ENCODE measurements at regions not wholly inside any gene's neighbourhood (a gene's known extent, or its start where the extent isn't known, plus 50 kb on each side); places are given as distances from the start of the nearest gene placed in this dataset.

DNA sequence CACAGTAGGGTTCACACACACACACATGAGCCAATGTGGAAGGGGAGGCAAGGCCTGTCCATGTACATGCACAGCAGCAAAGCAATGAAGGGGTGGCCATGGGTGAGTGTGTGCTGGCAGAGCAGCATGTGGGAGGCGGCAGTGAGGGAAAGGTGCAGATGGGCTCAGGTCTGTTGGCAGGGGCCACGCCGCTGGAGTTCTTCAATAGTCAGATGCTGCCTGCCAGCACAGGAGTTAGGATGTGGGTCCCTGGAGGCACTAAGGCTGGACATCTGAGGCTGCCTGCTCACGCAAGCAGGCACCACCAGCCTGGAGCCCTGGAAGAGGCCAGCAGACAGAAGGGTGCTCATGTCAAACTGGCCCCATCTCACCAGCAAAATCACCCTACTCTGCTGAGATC, 1304.9 kb downstream of the DSC3 start:
- TF ChIP-seq, protein P1, sequence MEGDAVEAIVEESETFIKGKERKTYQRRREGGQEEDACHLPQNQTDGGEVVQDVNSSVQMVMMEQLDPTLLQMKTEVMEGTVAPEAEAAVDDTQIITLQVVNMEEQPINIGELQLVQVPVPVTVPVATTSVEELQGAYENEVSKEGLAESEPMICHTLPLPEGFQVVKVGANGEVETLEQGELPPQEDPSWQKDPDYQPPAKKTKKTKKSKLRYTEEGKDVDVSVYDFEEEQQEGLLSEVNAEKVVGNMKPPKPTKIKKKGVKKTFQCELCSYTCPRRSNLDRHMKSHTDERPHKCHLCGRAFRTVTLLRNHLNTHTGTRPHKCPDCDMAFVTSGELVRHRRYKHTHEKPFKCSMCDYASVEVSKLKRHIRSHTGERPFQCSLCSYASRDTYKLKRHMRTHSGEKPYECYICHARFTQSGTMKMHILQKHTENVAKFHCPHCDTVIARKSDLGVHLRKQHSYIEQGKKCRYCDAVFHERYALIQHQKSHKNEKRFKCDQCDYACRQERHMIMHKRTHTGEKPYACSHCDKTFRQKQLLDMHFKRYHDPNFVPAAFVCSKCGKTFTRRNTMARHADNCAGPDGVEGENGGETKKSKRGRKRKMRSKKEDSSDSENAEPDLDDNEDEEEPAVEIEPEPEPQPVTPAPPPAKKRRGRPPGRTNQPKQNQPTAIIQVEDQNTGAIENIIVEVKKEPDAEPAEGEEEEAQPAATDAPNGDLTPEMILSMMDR (conservative IDR thresholded peaks at IDR 0.05; ENCODE audit: low read length), result no peak
- TF ChIP-seq EZH2phosphoT487 (IDR thresholded peaks at IDR 0.05; ENCODE audit: borderline replicate concordance), result no peak
